Suprapubic skin (tissue), 4 donors: ENCODE measurements at regions not wholly inside any gene's neighbourhood (a gene's known extent, or its start where the extent isn't known, plus 50 kb on each side); places are given as distances from the start of the nearest gene placed in this dataset.

Source experiments
- POLR2A ChIP-seq, 2 donors: fragments of 450-650 bp; IDR thresholded peaks; one replicate each; pipeline ENCODE4 v1.6.1; 2017; ENCODE audit warnings: antibody characterized with exemption in 2 of 2, mild to moderate bottlenecking in 2 of 2, moderate library complexity in 2 of 2
- POLR2AphosphoS5 ChIP-seq, 3 donors: sonication (generic); formaldehyde crosslinking; IDR thresholded peaks; one replicate each; pipeline ENCODE4 v1.6.1; 2017; ENCODE audit warnings: antibody characterized with exemption in 3 of 3
- TF ChIP-seq, protein P1 (sequence below), 2 donors: fragments of 200-600 bp in 1 of 2; fragments of 450-650 bp in 1 of 2; sonication (generic) in 1 of 2; IDR thresholded peaks; one replicate each; pipeline ENCODE4 v1.5.1; 2016 to 2019; ENCODE audit warnings: antibody characterized with exemption in 2 of 2, mild to moderate bottlenecking in 1 of 2, moderate library complexity in 1 of 2

DNA sequence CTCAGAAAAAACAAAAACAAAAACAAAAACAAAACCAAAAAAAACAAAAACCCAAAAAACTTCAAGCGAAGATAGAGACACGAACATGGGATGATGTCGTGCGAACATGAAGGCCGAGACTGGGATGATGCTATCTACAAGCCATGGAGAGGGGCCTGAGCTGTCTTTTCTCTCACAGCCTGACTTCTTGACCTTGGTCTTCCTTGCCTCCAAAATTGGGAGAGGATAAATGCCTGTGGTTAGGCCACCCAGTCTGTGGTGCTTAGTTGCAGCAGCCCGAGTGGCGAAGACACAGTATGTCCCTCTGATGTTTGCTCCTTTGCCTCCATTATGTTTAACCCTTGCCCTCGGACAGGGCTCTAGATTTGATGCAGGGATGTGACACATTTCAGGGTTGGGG lies 130.4 kb upstream of the BASP1 start:
- TF ChIP-seq, protein P1, sequence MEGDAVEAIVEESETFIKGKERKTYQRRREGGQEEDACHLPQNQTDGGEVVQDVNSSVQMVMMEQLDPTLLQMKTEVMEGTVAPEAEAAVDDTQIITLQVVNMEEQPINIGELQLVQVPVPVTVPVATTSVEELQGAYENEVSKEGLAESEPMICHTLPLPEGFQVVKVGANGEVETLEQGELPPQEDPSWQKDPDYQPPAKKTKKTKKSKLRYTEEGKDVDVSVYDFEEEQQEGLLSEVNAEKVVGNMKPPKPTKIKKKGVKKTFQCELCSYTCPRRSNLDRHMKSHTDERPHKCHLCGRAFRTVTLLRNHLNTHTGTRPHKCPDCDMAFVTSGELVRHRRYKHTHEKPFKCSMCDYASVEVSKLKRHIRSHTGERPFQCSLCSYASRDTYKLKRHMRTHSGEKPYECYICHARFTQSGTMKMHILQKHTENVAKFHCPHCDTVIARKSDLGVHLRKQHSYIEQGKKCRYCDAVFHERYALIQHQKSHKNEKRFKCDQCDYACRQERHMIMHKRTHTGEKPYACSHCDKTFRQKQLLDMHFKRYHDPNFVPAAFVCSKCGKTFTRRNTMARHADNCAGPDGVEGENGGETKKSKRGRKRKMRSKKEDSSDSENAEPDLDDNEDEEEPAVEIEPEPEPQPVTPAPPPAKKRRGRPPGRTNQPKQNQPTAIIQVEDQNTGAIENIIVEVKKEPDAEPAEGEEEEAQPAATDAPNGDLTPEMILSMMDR (IDR thresholded peaks at IDR 0.05): no peak
- TF ChIP-seq POLR2A (IDR thresholded peaks at IDR 0.05): no peak
- no peak for TF ChIP-seq POLR2AphosphoS5 (IDR thresholded peaks at IDR 0.05)
